ENCODE measurements at regions not wholly inside any gene's neighbourhood (a gene's known extent, or its start where the extent isn't known, plus 50 kb on each side); places are given as distances from the start of the nearest gene placed in this dataset.

DNA sequence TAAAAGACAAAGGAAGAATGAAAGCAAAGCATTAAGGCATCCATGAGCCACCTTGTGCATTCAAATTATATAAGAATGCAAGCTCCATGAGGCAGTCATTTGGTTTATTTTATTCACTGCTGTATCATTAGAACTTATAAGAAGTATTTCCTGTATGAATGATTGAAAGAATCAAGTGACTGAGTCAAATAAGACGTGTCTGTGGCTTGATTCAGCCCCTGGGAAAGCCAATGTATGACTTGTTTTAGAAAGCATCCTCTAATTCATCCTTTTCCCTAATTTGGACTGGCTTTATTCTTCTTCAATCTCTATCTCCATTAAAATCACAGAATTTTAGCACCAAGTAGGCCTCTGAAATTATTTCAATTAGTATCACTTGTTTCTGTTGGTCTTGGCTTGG lies 461.1 kb downstream of the LPIN1 start:
- DNase-seq (ENCODE audit: low read depth) = no peak

DNA sequence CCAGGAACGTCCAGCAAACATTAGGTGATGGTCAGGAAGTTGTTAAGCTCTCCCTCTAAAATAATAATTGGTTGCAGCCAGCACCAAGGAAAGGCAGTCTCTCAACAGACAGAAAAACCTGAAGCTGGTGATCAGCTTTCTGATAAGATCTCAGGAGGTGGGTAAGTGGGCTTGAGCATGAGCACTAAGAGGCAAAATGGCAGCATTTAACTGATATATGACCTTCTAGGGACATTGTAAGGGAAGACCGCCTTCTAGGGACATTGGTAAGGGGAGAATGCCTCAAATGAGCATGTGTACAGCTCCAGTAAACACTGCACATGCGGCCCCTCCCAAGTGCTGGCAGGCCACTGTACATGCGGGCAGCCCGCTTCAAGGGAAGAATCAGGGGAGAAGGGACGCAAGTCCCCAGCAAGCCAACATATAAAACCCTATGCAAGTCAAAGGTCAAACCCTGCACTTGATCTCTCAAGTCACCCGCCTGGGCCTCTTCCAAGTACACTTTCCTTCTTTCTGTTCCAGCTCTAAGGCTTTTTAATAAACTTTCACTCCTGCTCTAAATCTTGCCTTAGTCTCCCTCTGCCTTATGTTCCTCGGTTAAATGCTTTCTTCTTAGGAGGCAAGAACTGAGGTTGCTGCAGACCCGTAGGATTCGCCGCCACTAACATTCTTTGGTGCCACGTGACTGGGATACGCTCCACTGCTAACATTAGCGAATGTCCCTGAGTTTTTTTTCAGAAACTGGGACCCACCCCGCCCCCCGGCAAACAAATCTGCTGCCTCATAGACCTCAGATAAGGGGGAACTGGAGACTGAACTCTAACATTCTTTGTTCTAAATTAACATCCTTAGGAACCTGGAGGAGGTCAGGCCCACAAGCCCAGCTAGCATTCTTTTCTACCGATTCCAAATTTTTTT lies 463.8 kb downstream of the LPIN1 start:
- DNase-seq (ENCODE audit: low read depth) = no peak

DNA sequence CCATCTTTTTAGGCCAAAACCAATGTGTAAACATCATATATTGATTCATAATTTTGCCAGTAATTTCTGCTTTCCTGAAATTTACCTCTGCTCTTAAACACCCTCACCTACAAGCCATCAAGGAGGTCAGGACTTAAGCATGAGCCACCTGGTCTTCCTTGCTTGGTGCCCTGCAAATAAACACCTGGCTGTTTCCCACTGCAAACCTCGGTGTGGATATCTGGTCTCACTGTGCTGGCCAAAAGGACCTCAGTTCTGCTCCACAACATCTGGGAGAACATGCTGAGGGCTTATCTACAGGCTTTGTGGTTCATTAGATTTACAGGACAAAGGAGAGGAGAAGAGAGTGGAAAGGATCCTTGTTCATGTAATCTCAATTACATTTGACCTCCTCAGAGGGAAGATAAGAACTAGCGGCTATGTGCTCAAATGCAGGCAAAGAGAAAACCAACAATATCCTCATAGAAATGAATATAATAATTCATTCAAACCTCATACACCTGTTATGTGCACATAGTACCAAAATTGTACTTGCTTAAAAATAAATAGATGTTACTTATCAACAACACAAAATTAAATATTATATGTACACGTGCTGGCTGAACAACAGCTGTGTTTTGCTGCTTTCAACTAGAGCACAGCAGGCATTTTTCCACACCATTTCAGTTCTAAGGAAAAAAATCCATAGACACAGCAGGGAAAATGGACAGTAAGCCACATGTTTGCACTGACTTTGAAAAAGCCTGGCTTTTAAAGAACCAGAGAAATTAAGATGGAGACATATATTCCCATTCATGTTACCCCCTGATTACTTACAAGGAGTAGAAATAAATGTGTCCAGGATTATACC lies 465.1 kb downstream of the LPIN1 start:
- DNase-seq (ENCODE audit: low read depth) = no peak

DNA sequence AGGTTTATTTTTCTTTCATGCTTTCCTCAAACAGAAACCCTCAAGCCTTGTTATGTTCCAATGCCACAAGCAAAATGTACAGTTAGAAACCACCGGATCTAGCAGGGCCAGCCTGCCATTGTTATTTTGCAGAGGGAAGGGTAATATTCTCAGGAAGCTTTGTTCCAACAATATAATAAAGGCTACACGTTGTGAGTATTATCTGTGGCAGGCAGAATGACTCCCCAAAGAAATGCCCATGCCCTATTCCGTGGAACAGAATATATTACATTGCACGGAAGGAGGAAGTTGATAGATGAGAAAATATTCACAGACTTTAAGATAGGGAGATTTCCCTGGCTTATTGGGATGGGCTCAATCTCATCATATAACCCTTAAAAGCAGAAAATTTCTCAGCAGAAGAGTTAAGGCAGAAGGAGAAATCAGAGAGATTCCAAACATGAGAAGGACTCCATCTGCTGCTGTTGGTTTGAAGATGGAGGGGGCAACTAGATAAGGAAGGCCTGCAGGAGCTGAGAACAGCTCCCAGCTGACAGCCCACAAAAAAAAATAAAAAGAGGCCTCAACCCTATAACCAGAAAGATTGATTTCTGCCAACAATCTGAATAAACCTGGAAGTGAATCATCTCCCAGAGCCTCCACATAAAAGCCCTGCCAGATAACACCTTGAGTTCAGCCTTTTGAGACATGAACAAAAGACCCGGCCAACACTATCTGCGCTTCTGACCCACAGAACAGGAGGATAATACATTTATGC lies 466.6 kb downstream of the LPIN1 start:
- DNase-seq (ENCODE audit: low read depth) = no peak

- DNase-seq (ENCODE audit: low read depth) = no peak
These were observed 470.7 kb downstream of the LPIN1 start for GRCh38 chr2:12217175-12217574.

- no peak for DNase-seq (ENCODE audit: low read depth)
These were observed 473.3 kb downstream of the LPIN1 start for GRCh38 chr2:12219761-12220160.

- no peak for DNase-seq (ENCODE audit: low read depth)
These were observed 475.2 kb downstream of the LPIN1 start for GRCh38 chr2:12221584-12221983.

DNA sequence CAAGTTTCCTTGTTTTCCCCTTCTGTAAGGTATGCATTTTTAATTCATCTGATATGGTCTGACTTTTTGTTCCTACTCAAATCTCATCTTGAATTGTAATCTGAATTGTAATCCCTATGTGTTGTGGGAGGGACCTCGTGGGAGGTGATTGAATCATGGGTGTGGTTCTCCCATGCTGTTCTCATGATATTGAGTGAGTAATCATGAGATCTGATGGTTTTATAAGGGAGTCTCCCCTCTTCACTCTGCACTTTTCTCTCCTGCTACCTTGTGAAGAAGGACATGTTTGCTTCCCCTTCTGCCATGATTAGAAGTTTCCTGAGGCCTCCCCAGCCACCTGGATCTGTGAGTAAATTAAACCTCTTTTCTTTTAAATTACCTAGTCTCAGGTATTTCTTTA lies 476.1 kb downstream of the LPIN1 start:
- no peak for DNase-seq (ENCODE audit: low read depth)

GRCh38 chr2:12223732-12224131 lies 477.3 kb downstream of the LPIN1 start:
- no peak for DNase-seq (ENCODE audit: low read depth)

- no peak for DNase-seq (ENCODE audit: low read depth)
These were observed 480.2 kb downstream of the LPIN1 start for GRCh38 chr2:12226653-12227052.

- no peak for DNase-seq (ENCODE audit: low read depth)
These were observed 481.6 kb downstream of the LPIN1 start for GRCh38 chr2:12227941-12228608.

DNA sequence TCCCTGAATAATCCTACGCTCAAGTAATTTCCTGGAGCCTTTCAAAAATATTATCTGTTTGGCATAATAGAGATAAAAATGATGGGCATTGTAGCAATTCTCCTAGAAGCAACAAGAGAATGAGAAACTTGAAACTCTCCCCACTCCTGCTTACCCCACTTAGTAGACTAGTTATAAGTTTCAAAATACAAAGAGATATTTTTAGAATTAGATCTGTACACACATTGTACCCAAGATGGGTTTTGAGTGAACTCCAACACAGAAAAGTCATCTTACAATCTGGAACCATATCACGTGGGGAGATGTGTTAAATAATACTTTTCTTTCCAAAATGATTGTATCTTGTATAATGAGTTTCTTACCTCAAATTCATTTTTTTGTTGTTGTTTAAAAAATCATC lies 484.9 kb downstream of the LPIN1 start:
- DNase-seq (ENCODE audit: low read depth) = no peak

DNA sequence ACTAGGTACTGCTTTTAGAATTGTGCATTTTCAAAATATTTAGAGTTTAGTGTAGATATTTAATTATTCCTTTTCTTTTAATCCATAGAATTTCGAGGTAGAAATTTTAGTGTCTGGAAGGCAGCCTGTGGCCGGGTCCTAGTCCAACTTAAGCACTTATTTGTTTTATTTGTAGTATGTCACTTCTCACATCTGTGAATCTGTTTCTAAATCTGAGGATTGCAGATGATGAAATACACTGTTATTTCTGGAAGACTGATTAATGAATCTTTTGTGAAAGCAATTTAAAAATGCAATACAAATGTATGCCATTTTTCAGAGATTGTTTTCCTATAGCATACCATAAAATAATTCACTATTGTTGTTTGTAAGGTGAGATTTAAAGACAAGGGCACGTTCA lies 483.9 kb upstream of the TRIB2 start:
- DNase-seq (ENCODE audit: low read depth) = no peak

DNA sequence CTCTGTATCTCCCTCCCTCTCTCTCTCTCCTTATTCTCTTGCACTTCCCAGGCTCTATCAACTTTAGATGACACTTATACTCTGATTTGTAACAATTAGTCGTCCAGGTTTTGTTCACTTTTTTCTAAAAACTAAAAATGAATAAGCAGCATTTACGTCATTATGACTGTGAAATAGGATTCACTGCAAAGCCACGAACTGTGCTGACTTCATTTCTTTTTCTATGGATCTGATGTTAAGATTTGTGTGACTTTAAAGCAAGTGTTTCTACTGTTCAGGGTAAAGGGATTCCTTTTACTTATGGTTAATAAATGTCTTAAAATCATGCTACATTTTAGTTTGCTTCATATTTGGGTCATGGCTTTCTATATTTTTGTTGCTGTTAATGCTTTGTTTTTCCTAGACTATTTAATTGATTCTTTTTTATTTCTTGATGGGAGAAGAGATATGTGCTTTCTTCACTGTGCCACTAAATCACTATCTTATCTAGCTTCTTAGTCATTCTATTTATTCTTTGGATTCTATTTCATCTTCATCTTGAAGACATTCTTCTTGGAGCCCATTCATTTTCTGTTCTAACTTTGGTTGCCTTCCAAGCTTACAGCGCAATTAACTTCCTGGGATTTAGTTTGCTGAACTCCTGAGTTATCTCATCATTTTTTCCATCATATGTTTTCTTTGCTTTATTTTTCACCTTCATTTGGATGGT lies 480.4 kb upstream of the TRIB2 start:
- no peak for DNase-seq (ENCODE audit: low read depth)

DNA sequence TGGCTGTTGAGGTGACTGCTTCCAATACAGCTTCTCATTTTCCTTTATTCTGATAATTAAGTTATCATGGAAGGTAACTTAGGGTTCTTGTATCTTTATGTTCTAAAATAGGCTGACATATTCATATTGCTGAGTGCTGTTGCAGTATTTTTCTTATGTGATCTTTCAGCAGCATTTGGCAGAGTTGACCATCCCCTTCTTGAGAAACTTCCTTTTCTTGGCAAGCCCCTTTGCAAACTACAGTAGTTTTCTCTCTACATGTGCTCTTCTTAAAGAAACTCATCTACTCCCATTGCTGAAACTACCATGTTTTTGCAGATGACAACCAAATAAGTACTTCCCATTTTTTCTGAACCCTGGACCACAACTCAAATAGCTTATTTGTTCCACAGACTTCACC lies 476.5 kb upstream of the TRIB2 start:
- no peak for DNase-seq (ENCODE audit: low read depth)

- DNase-seq (ENCODE audit: low read depth) = no peak
These were observed 473.4 kb upstream of the TRIB2 start for GRCh38 chr2:12243381-12243780.

GRCh38 chr2:12244070-12244469 lies 472.7 kb upstream of the TRIB2 start:
- DNase-seq (ENCODE audit: low read depth) = no peak

GRCh38 chr2:12251121-12251520 lies 465.6 kb upstream of the TRIB2 start:
- no peak for DNase-seq (ENCODE audit: low read depth)

GRCh38 chr2:12251749-12252148 lies 465.0 kb upstream of the TRIB2 start:
- no peak for DNase-seq (ENCODE audit: low read depth)

DNA sequence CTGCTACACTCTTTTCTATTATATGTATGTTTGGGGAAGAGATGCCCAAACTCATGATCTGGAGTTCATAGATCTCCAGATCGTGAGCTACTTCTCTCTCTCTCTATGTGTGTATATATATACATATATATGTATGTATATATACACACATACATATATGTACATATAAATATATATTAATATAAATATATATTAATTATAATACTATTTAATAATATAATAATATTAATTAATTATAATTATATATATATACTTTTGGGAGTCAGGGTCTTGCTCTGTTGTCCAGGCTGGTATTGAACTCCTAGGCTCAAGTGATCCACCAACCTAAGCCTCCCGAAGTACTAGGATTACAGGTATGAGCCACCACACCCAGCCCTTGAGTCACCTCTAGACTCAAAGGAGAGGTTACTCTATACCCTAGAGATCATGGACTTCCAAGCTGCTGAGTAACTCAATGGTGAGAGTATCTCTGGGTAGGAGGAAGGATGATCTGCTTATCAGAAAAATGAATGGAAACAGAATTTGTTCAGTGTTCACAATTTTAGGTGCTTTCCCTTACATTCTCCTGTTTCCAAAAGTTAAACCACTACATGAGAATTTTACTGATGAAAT lies 463.5 kb upstream of the TRIB2 start:
- DNase-seq (ENCODE audit: low read depth) = no peak

Measured in activated T-cell treated with anti-CD3 and anti-CD28 coated beads for 24 hours (primary cell).